Right kidney (tissue), 1 donor: ENCODE measurements at regions not wholly inside any gene's neighbourhood (a gene's known extent, or its start where the extent isn't known, plus 50 kb on each side); places are given as distances from the start of the nearest gene placed in this dataset.

Experiments used
- DNase-seq: peaks from one replicate; pipeline ENCODE4 v3.0.0-alpha.2; 2016

DNA sequence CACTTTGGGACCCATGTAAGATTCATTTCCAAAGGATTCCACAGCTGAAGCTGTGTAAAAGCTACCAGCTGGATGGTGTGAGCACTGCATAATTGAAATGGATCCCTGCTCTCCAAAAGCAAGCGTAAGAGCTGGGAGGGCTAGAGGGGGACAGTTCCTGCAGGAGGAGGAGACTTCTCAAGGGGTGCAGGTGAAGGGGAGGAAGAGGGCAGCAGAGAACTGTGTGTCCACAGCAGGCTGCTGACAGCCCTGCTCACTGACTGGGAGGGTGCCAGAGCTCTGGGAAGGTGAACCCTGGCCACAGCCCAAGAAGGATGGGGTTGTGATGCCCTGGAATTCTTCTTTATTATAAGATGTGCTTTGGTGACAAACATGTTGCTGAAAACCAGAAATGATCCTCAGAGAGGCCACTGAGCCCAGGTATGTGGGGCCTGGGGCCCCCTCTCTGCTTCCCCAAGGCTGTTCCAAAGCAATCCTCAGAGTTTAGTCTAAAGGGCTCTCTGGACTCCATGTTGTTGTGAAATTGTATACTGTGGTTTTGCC, 112.8 kb upstream of the SLC25A48 start:
- DNase-seq: no peak

GRCh38 chr5:135720191-135720590, 114.3 kb upstream of the SLC25A48 start:
- DNase-seq: no peak

DNA sequence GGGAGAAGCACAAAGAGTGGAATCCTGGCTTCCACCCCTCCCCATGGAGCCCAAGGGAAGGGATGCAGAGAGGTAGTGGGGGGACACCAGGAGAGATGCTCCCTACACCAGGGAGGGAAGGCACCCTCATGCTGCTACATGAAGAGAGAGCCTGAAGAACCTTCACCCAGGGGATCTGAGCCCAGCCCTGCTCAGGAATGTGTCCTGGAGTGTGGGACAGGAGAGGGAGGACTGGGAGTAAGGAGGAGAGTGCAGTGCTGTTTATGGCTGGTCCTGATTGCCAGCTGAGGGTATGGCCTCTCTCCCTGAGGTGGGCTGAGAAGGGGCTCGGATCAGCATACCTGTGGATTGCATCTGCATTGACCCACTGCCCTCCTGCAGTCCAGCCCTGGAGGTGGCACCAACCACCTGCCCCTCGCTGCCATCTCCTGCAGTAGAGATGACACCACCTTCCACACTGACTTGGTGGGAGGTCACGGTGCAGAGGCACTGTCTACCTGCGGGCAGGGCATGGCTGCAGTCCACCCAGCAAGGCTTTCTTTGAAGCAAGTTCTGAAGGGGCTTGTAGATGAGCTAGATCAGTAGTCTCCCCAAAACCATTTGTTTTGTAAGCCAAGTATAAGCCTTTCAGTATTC, 114.9 kb upstream of the SLC25A48 start:
- DNase-seq: no peak

- DNase-seq: no peak
Observed at GRCh38 chr5:135718651-135719050, 115.8 kb upstream of the SLC25A48 start.

- no peak for DNase-seq
Observed at GRCh38 chr5:135718151-135718550, 116.3 kb upstream of the SLC25A48 start.

DNA sequence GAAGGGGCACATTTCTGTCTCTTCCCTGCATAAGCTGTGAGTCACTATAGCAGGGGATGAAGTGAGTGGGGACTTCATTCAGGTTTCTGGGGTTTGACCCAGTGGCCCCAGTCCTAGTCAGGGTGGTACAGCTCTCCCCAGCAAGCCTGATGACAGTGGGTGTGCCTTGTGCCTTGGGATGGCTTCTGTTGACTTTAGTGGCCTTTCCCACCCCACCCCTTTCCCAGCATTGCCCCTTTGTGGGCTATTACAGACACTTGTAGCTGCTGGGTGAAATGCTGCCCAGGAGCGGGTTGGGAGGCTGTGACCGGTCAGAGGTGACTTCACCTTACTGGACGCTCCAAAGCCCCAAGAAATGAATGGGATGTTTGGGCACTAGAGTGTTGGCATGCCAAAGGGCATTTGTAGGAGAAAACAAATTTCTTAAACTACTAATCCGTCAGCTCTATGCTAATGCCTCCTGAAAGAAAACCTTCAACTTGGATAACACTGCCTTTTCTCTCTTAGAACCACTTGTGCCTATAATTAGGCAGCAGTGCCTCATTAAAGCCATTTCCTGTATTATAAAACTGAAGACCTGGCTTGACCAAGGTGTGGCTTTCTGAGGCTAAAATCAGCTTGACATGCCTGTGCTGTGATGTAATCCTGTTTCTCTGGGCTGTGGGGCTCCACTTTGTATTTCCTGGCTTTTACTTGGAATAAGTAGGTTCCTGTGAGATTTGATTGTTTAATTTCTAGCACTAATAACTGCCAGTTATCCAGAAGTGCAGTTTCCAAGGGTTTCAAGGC, 119.0 kb upstream of the SLC25A48 start:
- no peak for DNase-seq

GRCh38 chr5:135714126-135714894, 120.2 kb upstream of the SLC25A48 start:
- DNase-seq: no peak

GRCh38 chr5:135713161-135713915, 121.1 kb upstream of the SLC25A48 start:
- DNase-seq: no peak

DNA sequence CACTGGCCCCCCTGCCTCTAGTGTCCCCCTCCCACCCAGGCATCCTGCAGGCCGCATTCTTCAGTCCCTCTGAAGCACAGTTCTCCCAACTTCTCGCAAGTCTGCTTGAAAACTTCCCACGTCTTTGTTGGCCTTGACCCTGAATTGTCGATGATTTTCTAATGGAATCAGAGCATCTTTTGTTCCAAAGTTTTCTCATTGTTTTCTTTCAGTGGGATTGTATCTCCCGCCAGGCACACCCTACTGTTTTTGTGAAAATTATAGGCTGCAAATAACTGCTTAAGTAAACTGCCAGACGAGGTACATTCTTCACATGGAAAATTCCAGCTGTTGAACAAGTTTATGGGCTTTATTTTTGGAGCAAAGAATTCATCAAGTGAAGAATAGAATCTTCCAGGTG, 122.6 kb upstream of the SLC25A48 start:
- no peak for DNase-seq

GRCh38 chr5:135710045-135710675, 124.3 kb upstream of the SLC25A48 start:
- DNase-seq: no peak

DNA sequence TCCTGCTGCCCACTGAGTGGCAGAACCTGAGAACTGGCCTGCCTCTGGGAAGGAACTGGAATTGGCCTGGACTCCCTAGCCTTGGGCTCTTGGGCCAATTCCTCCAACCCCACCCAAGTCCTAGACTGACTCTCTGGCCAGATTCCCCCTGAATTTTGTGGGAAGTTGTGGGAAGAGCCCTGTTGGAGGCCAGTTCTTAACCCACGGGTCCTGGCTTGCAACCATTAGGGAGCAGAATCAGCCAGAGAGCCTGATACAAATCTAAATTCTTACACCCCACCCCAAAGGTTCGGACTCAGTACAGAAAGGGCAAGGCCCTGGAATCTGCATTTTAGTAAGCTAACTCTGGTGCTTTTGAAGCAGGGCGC, 125.3 kb upstream of the SLC25A48 start:
- no peak for DNase-seq

DNA sequence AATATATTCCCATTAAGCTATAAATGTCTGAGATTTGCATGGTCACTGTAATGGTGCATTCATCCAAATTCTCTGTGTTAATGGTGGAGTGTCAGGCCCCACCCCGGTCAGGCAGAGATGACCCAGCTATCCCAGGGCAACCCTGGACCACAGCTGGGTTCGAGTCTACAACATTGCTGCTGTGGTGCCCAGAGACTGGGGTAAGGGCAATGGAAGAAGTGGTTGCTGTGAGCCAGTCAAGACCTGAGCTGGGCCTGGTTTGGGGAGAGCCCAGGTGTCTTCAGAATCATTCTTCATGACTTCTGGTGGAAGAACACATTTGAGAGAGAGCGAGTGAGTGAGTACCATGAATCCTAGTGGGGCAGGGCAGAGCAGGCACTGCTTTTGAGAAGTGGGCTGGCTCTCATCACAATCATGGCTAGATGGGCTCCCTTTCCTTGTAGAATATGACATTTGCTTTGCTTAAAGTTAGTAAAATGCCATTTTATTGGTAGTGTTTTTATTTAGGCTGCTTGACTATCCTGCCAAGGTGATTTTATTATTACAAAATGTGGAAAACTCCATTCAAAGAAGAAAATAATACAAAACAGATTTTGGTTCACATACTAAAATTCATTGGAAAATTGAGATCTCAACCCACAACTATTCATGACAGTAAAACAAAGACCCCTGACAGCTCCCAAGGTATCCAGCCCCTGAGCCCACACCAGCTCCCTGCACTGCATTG, 125.8 kb upstream of the SLC25A48 start:
- no peak for DNase-seq

DNA sequence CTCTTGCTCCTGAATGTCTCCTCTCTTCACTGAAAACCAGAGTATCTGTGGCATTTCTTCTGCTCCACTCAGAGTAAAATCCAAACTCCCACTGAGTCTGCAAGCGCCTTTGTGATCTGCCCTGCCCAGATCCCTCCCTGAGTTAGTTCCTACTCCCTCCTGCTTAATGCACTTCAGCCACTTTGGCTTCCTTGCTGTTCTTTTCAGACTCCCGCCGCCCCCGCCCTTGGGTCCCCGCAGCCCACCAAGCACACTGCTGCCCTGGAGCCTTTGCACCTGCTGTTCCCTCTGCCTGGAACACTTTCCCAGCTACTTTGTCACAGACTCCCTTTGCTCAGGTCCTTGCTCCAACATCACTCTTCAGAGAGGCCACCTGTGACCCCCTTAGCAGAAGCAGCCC, 127.2 kb upstream of the SLC25A48 start:
- no peak for DNase-seq

GRCh38 chr5:135706893-135707292, 127.6 kb upstream of the SLC25A48 start:
- DNase-seq: no peak

DNA sequence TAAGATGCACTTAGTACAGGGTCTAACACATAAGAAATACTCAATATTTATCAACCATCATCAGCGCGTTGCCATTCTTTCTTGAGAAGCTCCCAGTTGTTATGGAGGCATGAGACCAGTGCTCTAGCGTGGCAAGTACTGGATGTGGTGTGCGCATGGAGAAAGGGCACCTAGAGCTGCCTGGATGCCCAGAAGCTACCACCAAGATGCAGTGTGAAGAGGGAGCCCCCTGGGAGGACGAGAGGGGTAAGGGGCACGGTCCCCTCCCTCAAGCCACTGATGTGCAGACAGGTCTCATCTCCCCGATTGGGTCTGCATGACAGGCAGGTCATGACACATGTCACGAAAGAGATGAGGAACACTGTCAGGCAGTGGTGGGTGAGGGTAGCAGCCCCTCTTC, 127.7 kb upstream of the CXCL14 start:
- DNase-seq: no peak

GRCh38 chr5:135705941-135706466, 127.2 kb upstream of the CXCL14 start:
- no peak for DNase-seq

- DNase-seq: no peak
Observed at GRCh38 chr5:135705141-135705631, 126.4 kb upstream of the CXCL14 start.

GRCh38 chr5:135704616-135705015, 125.8 kb upstream of the CXCL14 start:
- no peak for DNase-seq

- no peak for DNase-seq
Observed at GRCh38 chr5:135703016-135703550, 124.3 kb upstream of the CXCL14 start.

DNA sequence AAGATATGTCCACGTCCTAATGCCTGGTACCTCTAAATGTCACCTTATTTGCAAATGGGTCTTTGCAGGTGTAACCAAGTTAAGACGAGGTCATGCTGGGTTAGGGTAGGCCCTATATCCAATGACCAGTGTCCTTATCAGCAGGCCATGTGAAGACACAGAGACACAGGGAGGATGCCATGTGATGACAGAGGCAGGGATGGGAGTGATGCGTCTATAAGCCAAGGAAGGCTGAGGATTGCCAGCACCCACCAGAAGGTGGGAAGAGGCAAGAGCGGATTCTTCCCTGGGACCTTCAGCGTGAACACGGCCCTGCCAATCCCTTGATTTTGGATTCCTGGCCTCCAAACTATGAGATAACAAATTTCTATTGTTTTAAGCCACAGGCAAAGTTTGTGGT, 123.4 kb upstream of the CXCL14 start:
- DNase-seq: no peak
